Right ventricle myocardium superior (tissue), 1 donor: ENCODE measurements at regions not wholly inside any gene's neighbourhood (a gene's known extent, or its start where the extent isn't known, plus 50 kb on each side); places are given as distances from the start of the nearest gene placed in this dataset.
A peak's percentile ranks its signal among the peaks of the same experiment; 100 is the strongest.
"Not testable (repeated sequence)": the region's sequence is repeated elsewhere in the genome, so short reads cannot be mapped to it uniquely, and the experiment has no call there.

Experiments
- ATAC-seq: fragments of 200-7000 bp; cut with Tn5 transposase; one replicate; pipeline ENCODE4 v1.9.1; 2020; ENCODE audit warnings: mild to moderate bottlenecking; ENCODE audit not compliant: poor library complexity
- DNase-seq: peaks from one replicate; pipeline ENCODE4 v3.0.0-alpha.2; 2020
- intact Hi-C: fragments of 100-400 bp; cut with DNase I; formaldehyde crosslinking; loops from one replicate; pipeline ENCODE4 v1.11.2; 2022
- donor health status: DM: no; HTN: yes; CAD: no; lungs with severe emphysema.

DNA sequence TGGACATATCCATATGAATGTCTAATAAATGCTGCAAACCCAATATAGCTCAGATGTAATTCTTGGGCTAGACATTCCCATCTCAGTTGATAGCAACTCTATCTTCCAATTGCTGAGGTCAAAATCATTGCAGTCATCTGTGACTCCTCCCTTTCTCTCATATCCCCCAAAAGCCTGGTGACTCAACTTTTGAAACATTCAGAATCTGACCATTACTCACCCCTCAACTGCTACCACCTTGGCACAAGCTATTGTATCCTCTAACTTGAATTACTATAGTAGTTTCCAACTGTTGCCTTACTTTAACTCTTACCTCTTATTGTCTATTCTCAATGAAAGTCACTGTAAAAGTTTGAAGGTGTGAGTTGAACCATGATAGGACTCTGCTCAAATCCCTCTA lies 600.1 kb upstream of the RGMB start:
- DNase-seq: no peak
- ATAC-seq: no peak
- intact Hi-C loops: no loop called here

GRCh38 chr5:98175474-98175873 lies 598.0 kb upstream of the RGMB start:
- intact Hi-C loops: no loop called here
- no peak for DNase-seq
- ATAC-seq: no peak

DNA sequence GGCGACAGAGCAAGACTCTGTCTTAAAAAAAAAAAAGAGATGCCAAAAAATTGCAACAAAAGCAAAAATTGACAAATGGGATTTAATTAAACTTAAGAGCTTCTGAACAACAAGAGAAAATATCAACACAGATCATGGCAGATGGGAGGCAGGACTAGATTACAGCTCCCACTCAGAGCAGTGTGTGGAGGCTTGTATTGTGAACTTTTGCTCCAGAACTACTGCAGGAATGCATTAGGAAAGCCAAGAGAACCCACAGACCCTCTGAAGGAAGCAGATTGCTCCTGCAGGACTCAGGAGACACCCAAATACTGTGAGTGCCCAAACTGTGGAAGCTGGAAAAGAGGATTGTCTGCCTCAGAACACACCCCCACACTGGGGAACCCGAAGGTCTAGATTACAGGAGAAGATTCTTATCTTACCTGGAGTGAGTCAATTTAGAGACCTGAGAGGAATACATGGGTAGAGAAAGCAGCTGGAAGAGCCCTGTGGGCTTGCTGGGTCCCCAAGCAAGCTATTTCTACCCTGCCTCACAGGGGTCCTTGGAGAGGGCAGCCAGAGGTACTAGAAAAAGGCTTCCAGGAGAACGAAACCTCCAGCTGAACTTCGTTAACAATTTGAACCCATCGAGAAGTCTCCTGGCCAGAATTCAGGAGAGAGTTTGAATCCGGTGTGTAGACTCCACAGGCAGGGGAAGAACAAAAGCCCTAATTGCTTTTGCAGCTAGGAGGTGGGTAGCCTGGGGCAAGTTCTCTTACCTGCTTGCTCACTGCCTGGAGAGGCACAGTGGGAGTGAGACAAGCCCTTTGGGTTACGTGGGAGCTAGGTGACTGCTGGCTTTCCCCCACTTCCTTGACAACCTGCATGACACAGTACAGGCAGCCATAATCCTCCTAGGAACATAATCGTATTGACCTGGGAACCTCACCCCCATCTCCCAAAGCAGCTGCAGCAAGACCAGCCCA lies 593.4 kb upstream of the RGMB start:
- DNase-seq (no peak), ATAC-seq (no peak)
- intact Hi-C loops: no loop called here

- intact Hi-C loops: no loop called here
- no peak for DNase-seq
- no peak for ATAC-seq
Measured at GRCh38 chr5:98186128-98186527, 587.3 kb upstream of the RGMB start.

GRCh38 chr5:98187945-98188344 lies 585.5 kb upstream of the RGMB start:
- DNase-seq: no peak
- no peak for ATAC-seq
- intact Hi-C loops: no loop called here

DNA sequence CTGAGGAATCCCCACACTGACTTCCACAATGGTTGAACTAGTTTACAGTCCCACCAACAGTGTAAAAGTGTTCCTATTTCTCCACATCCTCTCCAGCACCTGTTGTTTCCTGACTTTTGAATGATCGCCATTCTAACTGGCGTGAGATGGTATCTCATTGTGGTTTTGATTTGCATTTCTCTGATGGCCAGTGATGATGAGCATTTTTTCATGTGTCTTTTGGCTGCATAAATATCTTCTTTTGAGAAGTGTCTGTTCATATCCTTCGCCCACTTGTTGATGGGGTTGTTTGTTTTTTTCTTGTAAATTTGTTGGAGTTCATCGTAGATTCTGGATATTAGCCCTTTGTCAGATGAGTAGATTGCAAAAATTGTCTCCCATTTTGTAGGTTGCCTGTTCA lies 583.1 kb upstream of the RGMB start:
- DNase-seq, ATAC-seq, intact Hi-C loops: not testable (repeated sequence)

- DNase-seq: no peak
- no peak for ATAC-seq
- intact Hi-C loops: no loop called here
Measured at GRCh38 chr5:98193921-98194760, 579.3 kb upstream of the RGMB start.

GRCh38 chr5:98200726-98201541 lies 572.5 kb upstream of the RGMB start:
- DNase-seq (no peak), ATAC-seq (no peak)
- intact Hi-C loops: no loop called here

GRCh38 chr5:98204798-98205197 lies 568.7 kb upstream of the RGMB start:
- ATAC-seq (no peak), DNase-seq (no peak)
- intact Hi-C loops: no loop called here

- intact Hi-C loops: no loop called here
- ATAC-seq (no peak), DNase-seq (no peak)
Measured at GRCh38 chr5:98205691-98206461, 567.6 kb upstream of the RGMB start.

- no peak for DNase-seq
- no peak for ATAC-seq
- intact Hi-C loops: no loop called here
Measured at GRCh38 chr5:98206566-98206965, 566.9 kb upstream of the RGMB start.

DNA sequence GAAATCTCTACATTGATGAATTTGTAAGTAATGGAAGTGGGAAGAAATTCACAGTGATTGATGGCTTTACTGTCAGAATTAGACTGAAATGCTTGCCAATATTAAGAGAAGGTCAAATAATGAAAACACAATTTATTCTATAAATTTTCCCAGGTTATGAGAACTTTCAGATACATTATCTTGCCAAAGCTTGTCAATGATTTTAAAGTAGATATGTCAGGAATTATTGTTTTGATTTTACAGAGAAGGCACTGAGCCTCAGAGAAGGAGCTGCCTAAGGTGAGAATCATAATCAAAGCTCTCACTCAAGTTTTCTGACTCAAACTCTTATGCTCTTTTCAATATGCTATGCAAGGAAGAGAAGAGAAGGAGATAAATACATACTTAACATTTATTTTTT lies 564.0 kb upstream of the RGMB start:
- intact Hi-C loops: no loop called here
- no peak for ATAC-seq
- no peak for DNase-seq

DNA sequence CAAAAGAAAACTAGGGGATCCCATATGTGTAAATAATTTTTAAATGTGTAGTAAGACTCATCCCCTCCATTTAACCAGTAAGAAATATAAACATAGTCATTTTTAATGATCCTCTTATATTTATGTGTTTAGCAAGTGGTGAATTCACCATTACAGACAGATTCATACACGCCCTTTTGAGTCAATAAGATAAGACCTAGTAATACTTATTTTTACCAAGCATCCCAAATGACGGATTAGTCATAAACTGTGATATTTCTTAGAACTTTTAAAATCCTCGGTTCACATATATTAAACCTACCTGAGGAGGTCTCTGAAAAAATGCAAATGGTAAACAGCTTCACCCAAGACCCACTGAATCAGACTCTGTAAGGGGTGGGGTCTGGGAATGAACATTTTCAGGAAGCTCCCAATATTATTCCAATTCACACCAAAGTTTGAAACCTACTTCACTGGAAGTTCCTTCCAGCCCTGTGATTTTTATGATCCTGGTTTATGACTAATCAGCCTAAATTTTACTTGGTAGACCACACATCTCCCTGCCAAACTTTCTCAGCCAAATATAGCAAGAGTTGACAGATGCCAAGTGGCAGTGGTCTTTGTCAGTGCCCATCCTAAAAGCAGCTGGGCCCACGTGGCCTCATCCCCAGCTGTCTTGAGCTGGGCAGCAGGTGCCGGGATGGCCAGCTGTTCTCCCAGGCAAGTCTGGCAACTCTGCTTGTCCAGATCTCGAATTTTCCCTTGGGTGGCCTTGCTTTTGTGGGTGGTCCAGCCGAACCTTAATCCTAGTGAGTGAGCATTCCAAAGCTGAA lies 559.0 kb upstream of the RGMB start:
- DNase-seq (peak; percentile 40), ATAC-seq (no peak)
- intact Hi-C loops: no loop called here

- DNase-seq (no peak), ATAC-seq (no peak)
- intact Hi-C loops: no loop called here
Measured at GRCh38 chr5:98217138-98217537, 556.3 kb upstream of the RGMB start.

GRCh38 chr5:98218838-98219237 lies 554.6 kb upstream of the RGMB start:
- no peak for ATAC-seq
- no peak for DNase-seq
- intact Hi-C loops: no loop called here

DNA sequence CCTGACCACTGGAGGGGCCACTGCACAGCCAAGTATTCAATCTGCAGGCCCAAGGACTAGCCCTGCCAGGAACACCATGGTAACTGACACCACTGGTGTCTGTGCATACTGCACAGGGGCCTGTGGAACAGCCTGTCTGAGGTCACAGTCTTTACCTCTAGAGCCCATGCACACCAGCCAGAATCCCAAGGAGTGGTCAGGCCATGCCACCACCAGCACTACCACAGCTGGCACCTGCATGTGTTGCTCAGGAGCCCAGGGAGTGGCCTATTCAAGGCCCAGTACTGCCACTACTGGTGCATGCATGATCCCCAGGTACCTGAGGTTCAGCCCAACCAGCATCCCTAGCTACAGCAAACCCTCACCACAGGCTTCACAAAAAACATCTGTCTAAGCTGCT lies 546.0 kb upstream of the RGMB start:
- DNase-seq (no peak), ATAC-seq (no peak)
- intact Hi-C loops: no loop called here

DNA sequence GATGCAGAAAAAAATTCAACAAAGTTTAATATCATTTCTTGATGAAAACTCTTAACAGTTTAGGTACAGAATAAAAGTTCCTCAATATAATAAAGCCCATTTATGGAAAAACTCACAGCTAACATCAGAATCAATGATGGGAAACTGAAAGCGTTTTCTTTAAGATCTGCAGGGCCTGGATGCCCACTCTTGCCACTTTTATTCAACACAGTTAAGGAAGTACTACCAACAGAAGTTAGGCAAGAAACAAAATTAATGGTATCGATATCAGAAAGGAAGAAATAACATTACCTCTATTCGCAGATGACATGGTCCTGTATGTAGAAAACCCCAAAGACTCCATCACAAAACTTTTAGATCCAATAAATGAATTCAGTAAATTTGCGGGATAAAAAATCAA lies 542.4 kb upstream of the RGMB start:
- DNase-seq: no peak

GRCh38 chr5:98237794-98238193 lies 535.7 kb upstream of the RGMB start:
- ATAC-seq, intact Hi-C loops, DNase-seq: not testable (repeated sequence)

More for the DNA sequence above, 542.4 kb upstream of the RGMB start:
- intact Hi-C loops: no loop called here
- no peak for ATAC-seq
